GM12878 (cell line): ENCODE measurements at regions not wholly inside any gene's neighbourhood (a gene's known extent, or its start where the extent isn't known, plus 50 kb on each side); places are given as distances from the start of the nearest gene placed in this dataset.

Experiments
- ATAC-seq: fragments of 200-7000 bp; cut with Tn5 transposase; 3 replicates; pipeline ENCODE4 v1.9.1; 2020; ENCODE audit warnings: mild to moderate bottlenecking, moderate library complexity
- BruUV-seq: library from RNA; stranded (reverse); fragments of 400-500 nt; replicated peaks from 2 replicates; lab custom pipeline; 2021; lab: Mats Ljungman, UMichigan
- CTCF ChIA-PET: fragments of 300-600 bp; sonication (Branson Sonifier 250); formaldehyde crosslinking; extraction: SDS; loops from one replicate; lab custom pipeline; 2021; ENCODE audit warnings: inconsistent platforms; lab: Yijun Ruan, JAX
- POLR2A ChIA-PET: fragments of 350-600 bp; formaldehyde crosslinking; extraction: SDS; loops from one replicate; lab custom pipeline; 2021; ENCODE audit warnings: inconsistent platforms; lab: Charles Lee
- RAD21 ChIA-PET: fragments of 300-600 bp; sonication (Branson Sonifier 250); formaldehyde crosslinking; loops from one replicate; lab custom pipeline; 2023; ENCODE audit warnings: antibody characterized with exemption; ENCODE audit not compliant: unreplicated experiment; lab: Charles Lee
- SMC1A ChIA-PET: fragments of 300-600 bp; sonication (Branson Sonifier 250); formaldehyde crosslinking; loops from one replicate; lab custom pipeline; 2023; ENCODE audit not compliant: unreplicated experiment, uncharacterized antibody; lab: Charles Lee
- DNase-seq: peaks from one replicate; pipeline ENCODE4 v3.0.0-alpha.2; 2011; ENCODE audit warnings: low read depth, low spot score
- FAIRE-seq: peaks from 3 replicates; lab custom pipeline; 2011; peaks lifted over from hg19 to GRCh38; lab: Jason Lieb, UNC
- H2AFZ ChIP-seq: 2 replicates; pipeline ENCODE4 v1.6.0; 2011; ENCODE audit warnings: low read depth, low read length, control low read depth; ENCODE audit not compliant: control insufficient read depth
- H3K27ac ChIP-seq: 2 replicates; pipeline ENCODE4 v1.5.1; 2011; ENCODE audit warnings: control low read depth; ENCODE audit not compliant: control insufficient read depth, insufficient read depth
- H3K27me3 ChIP-seq, 2 experiments: replicated peaks in 1 of 2; 2 replicates each; pipeline versions ENCODE4 v1.6.0 to v1.6.1; 2011; ENCODE audit warnings: low read length in 1 of 2; ENCODE audit not compliant: control insufficient read depth in 2 of 2, insufficient read depth in 2 of 2
- H3K36me3 ChIP-seq, 2 experiments: 2 replicates each; pipeline ENCODE4 v1.5.1; 2011; ENCODE audit warnings: low read length in 1 of 2; ENCODE audit not compliant: control insufficient read depth in 2 of 2, insufficient read depth in 2 of 2
- H3K4me1 ChIP-seq: 2 replicates; pipeline ENCODE4 v1.6.1; 2011; ENCODE audit warnings: mild to moderate bottlenecking, low read length, moderate library complexity, mixed read lengths; ENCODE audit not compliant: control insufficient read depth, insufficient read depth
- H3K4me2 ChIP-seq: 2 replicates; pipeline ENCODE4 v1.6.0; 2011; ENCODE audit warnings: control low read depth; ENCODE audit not compliant: control insufficient read depth, insufficient read depth
- H3K4me3 ChIP-seq: fragments of 200-600 bp; sonication (generic); 2 replicates; pipeline ENCODE4 v1.5.1; 2016
- H3K79me2 ChIP-seq: 2 replicates; pipeline ENCODE4 v1.6.0; 2011; ENCODE audit warnings: low read length; ENCODE audit not compliant: control insufficient read depth, insufficient read depth
- H3K9ac ChIP-seq: 2 replicates; pipeline ENCODE4 v1.8.0; 2011; ENCODE audit warnings: low read length, control low read depth, mixed read lengths; ENCODE audit not compliant: control insufficient read depth, insufficient read depth
- H3K9me3 ChIP-seq: replicated peaks from 3 replicates; pipeline ENCODE4 v1.5.1; 2011; ENCODE audit warnings: mild to moderate bottlenecking, low read length; ENCODE audit not compliant: control insufficient read depth, insufficient read depth
- H4K20me1 ChIP-seq: 2 replicates; pipeline ENCODE4 v1.6.0; 2011; ENCODE audit not compliant: control insufficient read depth, insufficient read depth
- BCL11A ChIP-seq: IDR thresholded peaks from 2 replicates; pipeline ENCODE4 v1.6.1; 2011; ENCODE audit warnings: low read depth, low read length
- CUX1 ChIP-seq: IDR thresholded peaks from 2 replicates; pipeline ENCODE4 v1.6.1; 2012; ENCODE audit warnings: improper control_type of control experiment, low read depth, low read length; ENCODE audit not compliant: insufficient replicate concordance
- EZH2 ChIP-seq: IDR thresholded peaks from 2 replicates; pipeline ENCODE4 v1.6.1; 2012; ENCODE audit warnings: low read depth, mild to moderate bottlenecking, control low read depth, inconsistent platforms, low read length, borderline replicate concordance; ENCODE audit not compliant: control insufficient read depth
- FOXM1 ChIP-seq: IDR thresholded peaks from 2 replicates; pipeline ENCODE4 v1.6.1; 2012; ENCODE audit warnings: low read depth, mild to moderate bottlenecking, inconsistent platforms, low read length, moderate library complexity
- HDGF ChIP-seq: fragments of 450-650 bp; IDR thresholded peaks from 2 replicates; pipeline ENCODE4 v1.6.1; 2016; ENCODE audit warnings: antibody characterized with exemption
- IRF5 ChIP-seq: fragments of 450-650 bp; IDR thresholded peaks from 2 replicates; pipeline ENCODE4 v1.6.1; 2017; ENCODE audit warnings: borderline replicate concordance
- NBN ChIP-seq: fragments of 450-650 bp; IDR thresholded peaks from 2 replicates; pipeline ENCODE4 v1.6.1; 2016
- NFYB ChIP-seq: IDR thresholded peaks from 2 replicates; pipeline ENCODE4 v1.6.1; 2011; ENCODE audit warnings: low read depth, mild to moderate bottlenecking, low read length, improper control_type of control experiment, moderate library complexity; ENCODE audit not compliant: insufficient read depth
- REST ChIP-seq: IDR thresholded peaks from 2 replicates; pipeline ENCODE4 v1.6.1; 2012; ENCODE audit warnings: mild to moderate bottlenecking, low read depth, low read length
- SIN3A ChIP-seq: IDR thresholded peaks from 2 replicates; pipeline ENCODE4 v1.6.1; 2012; ENCODE audit warnings: low read depth, low read length, improper control_type of control experiment
- SRF ChIP-seq, 2 experiments: IDR thresholded peaks; 2 replicates each; pipeline ENCODE4 v1.6.1; 2011; ENCODE audit warnings: low read depth in 2 of 2, low read length in 2 of 2, mild to moderate bottlenecking in 1 of 2, moderate library complexity in 1 of 2
- SUPT20H ChIP-seq: IDR thresholded peaks from 2 replicates; pipeline ENCODE4 v1.6.1; 2011; ENCODE audit warnings: low read depth, mild to moderate bottlenecking, low read length, moderate library complexity, borderline replicate concordance; ENCODE audit not compliant: control insufficient read depth
- TBL1XR1 ChIP-seq: IDR thresholded peaks from 2 replicates; pipeline ENCODE4 v1.6.1; 2012; ENCODE audit warnings: low read depth, low read length, improper control_type of control experiment
- TCF12 ChIP-seq: IDR thresholded peaks from 2 replicates; pipeline ENCODE4 v1.6.1; 2011; ENCODE audit warnings: low read depth, mild to moderate bottlenecking, low read length
- TCF7 ChIP-seq: IDR thresholded peaks from 2 replicates; pipeline ENCODE4 v1.6.1; 2014; ENCODE audit warnings: antibody characterized with exemption, borderline replicate concordance
- YBX1 ChIP-seq: fragments of 450-650 bp; IDR thresholded peaks from 2 replicates; pipeline ENCODE4 v1.6.1; 2016; ENCODE audit warnings: antibody characterized with exemption
- in situ Hi-C: fragments of 300-500 bp; cut with MboI; formaldehyde crosslinking; loops from 9 replicates; pipeline ENCODE4 v1.14.3; 2018; ENCODE audit warnings: mixed read lengths
- intact Hi-C: fragments of 100-400 bp; cut with micrococcal nuclease; formaldehyde crosslinking; loops from one replicate; pipeline ENCODE4 v1.14.2; 2022; ENCODE audit not compliant: unreplicated experiment

GRCh38 chr13:105436943-105437342, 1098.5 kb downstream of the EFNB2 start:
- FAIRE-seq, result no peak
- in situ Hi-C loops, result no loop called here
- CTCF ChIA-PET, result no interaction called here

More at GRCh38 chr13:105436943-105437342, 1098.5 kb downstream of the EFNB2 start:
- Histone ChIP-seq H3K79me2 (no peaks in the 10 kb centered on the region), H3K27me3 (no peaks in the 10 kb centered on the region), H3K9me3 (no peaks in the 10 kb centered on the region), H3K36me3 (no peaks in the 10 kb centered on the region), H3K4me3 (no peak overlapping the region), H3K4me2 (no peak overlapping the region), H4K20me1 (no peaks in the 10 kb centered on the region), H2AFZ (no peak overlapping the region), H3K27ac (no peak overlapping the region), H3K9ac (no peak overlapping the region), H3K4me1 (no peaks in the 10 kb centered on the region)
- RAD21 ChIA-PET, result no interaction called here
- DNase-seq (no peak), ATAC-seq (no peak)
- SMC1A ChIA-PET, result no interaction called here
- intact Hi-C loops, result no loop called here
- TF ChIP-seq BCL11A, result no peak
- no peak for TF ChIP-seq NBN
- no peak for TF ChIP-seq HDGF
- no peak for TF ChIP-seq CUX1
- TF ChIP-seq NFYB, result no peak
- TF ChIP-seq REST, result no peak
- TF ChIP-seq TCF12, result no peak
- no peak for TF ChIP-seq SIN3A
- TF ChIP-seq FOXM1, result no peak
- TF ChIP-seq SUPT20H, result no peak
- TF ChIP-seq YBX1, result no peak
- TF ChIP-seq IRF5, result no peak
- TF ChIP-seq TBL1XR1, result no peak
- no peak for TF ChIP-seq EZH2
- TF ChIP-seq TCF7, result no peak
- TF ChIP-seq SRF (IDR thresholded peaks at IDR 0.05; ENCODE audit: low read depth in 2 of 2, low read length in 2 of 2), result no peak
- BruUV-seq, result no TSS peak
- POLR2A ChIA-PET, result no interaction called here
